Nephron progenitor cell (in vitro differentiated cells): ENCODE measurements at regions not wholly inside any gene's neighbourhood (a gene's known extent, or its start where the extent isn't known, plus 50 kb on each side); places are given as distances from the start of the nearest gene placed in this dataset.
"Not testable (repeated sequence)": the region's sequence is repeated elsewhere in the genome, so short reads cannot be mapped to it uniquely, and the experiment has no call there.

Experiments used
- DNase-seq: peaks from one replicate; pipeline ENCODE4 v3.0.0; 2021
- H3K27ac Mint-ChIP-seq: 2 replicates; pipeline ENCODE4 v1.8.0; 2021; ENCODE audit warnings: mild to moderate bottlenecking, moderate library complexity, mixed read lengths
- H3K27me3 Mint-ChIP-seq: 2 replicates; pipeline ENCODE4 v1.8.0; 2021; ENCODE audit warnings: mild to moderate bottlenecking, low read depth, mixed read lengths; ENCODE audit not compliant: poor library complexity
- H3K36me3 Mint-ChIP-seq: 2 replicates; pipeline ENCODE4 v1.8.0; 2021; ENCODE audit warnings: low read depth, mixed read lengths
- H3K4me1 Mint-ChIP-seq: 2 replicates; pipeline ENCODE4 v1.8.0; 2021; ENCODE audit warnings: mixed read lengths
- H3K4me3 Mint-ChIP-seq: 2 replicates; pipeline ENCODE4 v1.8.0; 2021; ENCODE audit warnings: mild to moderate bottlenecking, moderate library complexity, mixed read lengths
- H3K9me3 Mint-ChIP-seq: 2 replicates; pipeline ENCODE4 v1.8.0; 2021; ENCODE audit warnings: mild to moderate bottlenecking, moderate library complexity, mixed read lengths
- TF ChIP-seq, protein P1 (sequence below): fragments of 200-600 bp; sonication (generic); IDR thresholded peaks from 2 replicates; pipeline ENCODE4 v1.5.0; 2021; ENCODE audit warnings: antibody characterized with exemption

DNA sequence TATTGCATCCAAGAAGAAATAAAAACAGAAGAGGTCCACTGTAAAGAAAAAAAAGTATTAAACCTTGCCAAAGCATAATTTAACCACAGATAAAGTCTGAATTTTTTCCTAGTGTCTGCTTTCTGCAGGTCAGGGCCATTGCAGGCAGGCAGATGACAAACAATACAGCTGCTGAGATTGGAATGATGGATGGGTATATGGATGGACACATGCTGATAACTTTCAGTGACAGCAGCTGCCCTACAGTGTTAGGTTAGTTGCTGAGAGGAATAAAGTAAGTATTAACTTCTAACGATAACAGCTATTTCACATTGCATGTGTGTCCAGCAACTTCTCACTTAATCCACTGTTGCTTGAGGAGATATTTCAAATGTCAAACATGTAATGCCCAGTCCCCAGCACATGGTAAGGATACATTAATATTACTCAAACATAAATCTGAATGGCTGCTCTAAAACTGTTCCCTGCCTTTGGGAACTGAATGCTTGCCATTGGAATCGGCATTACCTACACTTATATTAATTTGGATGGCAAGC is 515.3 kb downstream of the RMST start:
- no peaks in the 10 kb centered on the region for H3K27me3 Mint-ChIP-seq
- H3K9me3 Mint-ChIP-seq, result peaks cover 22% of the 10 kb centered on the region
- no peak overlapping the region for H3K27ac Mint-ChIP-seq
- TF ChIP-seq, protein P1, sequence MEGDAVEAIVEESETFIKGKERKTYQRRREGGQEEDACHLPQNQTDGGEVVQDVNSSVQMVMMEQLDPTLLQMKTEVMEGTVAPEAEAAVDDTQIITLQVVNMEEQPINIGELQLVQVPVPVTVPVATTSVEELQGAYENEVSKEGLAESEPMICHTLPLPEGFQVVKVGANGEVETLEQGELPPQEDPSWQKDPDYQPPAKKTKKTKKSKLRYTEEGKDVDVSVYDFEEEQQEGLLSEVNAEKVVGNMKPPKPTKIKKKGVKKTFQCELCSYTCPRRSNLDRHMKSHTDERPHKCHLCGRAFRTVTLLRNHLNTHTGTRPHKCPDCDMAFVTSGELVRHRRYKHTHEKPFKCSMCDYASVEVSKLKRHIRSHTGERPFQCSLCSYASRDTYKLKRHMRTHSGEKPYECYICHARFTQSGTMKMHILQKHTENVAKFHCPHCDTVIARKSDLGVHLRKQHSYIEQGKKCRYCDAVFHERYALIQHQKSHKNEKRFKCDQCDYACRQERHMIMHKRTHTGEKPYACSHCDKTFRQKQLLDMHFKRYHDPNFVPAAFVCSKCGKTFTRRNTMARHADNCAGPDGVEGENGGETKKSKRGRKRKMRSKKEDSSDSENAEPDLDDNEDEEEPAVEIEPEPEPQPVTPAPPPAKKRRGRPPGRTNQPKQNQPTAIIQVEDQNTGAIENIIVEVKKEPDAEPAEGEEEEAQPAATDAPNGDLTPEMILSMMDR, result no peak
- H3K36me3 Mint-ChIP-seq, result peaks cover 18% of the 10 kb centered on the region
- H3K4me1 Mint-ChIP-seq, result no peaks in the 10 kb centered on the region
- no peak for DNase-seq
- no peak overlapping the region for H3K4me3 Mint-ChIP-seq

DNA sequence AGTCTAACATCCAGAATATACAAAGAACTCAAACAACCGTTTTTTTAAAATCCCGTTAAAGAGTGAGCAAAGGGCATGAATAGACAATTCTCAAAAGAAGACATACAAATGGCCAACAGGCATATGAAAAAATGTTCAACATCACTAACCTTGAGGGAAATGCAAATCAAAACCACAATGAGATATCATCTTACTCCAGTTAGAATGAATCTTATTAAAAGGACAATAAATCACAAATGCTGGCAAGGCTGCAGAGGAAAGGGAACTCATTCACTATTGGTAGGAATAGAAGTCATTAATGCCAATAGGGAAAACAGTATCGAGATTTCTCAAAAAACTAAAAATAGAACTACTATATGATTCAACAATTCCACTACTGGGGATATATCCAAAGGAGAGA is 520.1 kb downstream of the RMST start:
- no peaks in the 10 kb centered on the region for H3K4me1 Mint-ChIP-seq
- TF ChIP-seq, protein P1, result no peak
- H3K36me3 Mint-ChIP-seq, result peaks cover 14% of the 10 kb centered on the region
- H3K27me3 Mint-ChIP-seq, result peaks cover 2% of the 10 kb centered on the region
- no peak for DNase-seq
- peaks cover 16% of the 10 kb centered on the region for H3K9me3 Mint-ChIP-seq
- no peak overlapping the region for H3K4me3 Mint-ChIP-seq
- no peak overlapping the region for H3K27ac Mint-ChIP-seq

DNA sequence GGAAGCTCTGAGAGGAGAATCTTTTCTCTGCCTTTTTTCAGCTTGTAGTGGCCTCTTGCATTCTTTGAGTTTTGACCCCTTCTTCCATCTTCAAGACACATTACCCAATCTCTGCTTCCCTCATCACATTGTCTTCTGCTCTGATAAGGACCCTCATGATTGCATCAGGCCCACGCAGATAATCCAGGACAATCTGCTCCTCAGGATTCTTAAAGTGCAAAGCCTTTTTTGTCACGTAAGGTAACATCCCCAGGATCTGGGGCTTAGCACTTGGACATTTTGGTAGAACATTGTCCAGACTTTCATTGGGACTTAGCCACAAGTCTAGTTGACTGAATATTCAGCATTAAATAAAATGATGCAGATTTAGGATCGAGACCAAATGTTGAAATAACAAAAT is 521.2 kb downstream of the RMST start:
- Mint-ChIP-seq H3K27ac (no peak overlapping the region), H3K36me3 (peaks cover 14% of the 10 kb centered on the region), H3K9me3 (peaks cover 16% of the 10 kb centered on the region), H3K4me1 (no peaks in the 10 kb centered on the region), H3K4me3 (no peak overlapping the region), H3K27me3 (peaks cover 8% of the 10 kb centered on the region)
- DNase-seq, result no peak
- TF ChIP-seq, protein P1, result no peak

DNA sequence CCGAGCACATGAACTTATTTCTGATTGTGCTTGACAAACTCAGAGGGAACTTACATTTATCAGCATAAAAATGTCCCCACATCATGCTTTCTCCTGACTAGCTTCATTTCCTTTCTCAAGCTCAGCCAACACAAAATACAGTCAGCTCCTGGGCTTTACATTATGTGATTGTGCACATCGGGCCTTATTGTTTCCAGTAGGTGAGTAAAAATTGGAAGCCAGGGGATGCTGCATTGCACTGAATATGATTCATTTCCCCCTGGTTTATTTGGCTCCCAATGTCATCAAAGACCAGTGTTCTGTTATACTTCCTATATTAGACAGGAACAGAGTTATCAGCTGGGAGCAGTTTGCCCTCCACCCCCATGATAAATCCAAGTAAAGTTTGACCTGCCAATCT is 521.8 kb downstream of the RMST start:
- peaks cover 9% of the 10 kb centered on the region for H3K27me3 Mint-ChIP-seq
- peaks cover 14% of the 10 kb centered on the region for H3K36me3 Mint-ChIP-seq
- TF ChIP-seq, protein P1, result no peak
- no peaks in the 10 kb centered on the region for H3K4me1 Mint-ChIP-seq
- H3K4me3 Mint-ChIP-seq, result no peak overlapping the region
- H3K27ac Mint-ChIP-seq, result no peak overlapping the region
- peaks cover 16% of the 10 kb centered on the region for H3K9me3 Mint-ChIP-seq
- no peak for DNase-seq

DNA sequence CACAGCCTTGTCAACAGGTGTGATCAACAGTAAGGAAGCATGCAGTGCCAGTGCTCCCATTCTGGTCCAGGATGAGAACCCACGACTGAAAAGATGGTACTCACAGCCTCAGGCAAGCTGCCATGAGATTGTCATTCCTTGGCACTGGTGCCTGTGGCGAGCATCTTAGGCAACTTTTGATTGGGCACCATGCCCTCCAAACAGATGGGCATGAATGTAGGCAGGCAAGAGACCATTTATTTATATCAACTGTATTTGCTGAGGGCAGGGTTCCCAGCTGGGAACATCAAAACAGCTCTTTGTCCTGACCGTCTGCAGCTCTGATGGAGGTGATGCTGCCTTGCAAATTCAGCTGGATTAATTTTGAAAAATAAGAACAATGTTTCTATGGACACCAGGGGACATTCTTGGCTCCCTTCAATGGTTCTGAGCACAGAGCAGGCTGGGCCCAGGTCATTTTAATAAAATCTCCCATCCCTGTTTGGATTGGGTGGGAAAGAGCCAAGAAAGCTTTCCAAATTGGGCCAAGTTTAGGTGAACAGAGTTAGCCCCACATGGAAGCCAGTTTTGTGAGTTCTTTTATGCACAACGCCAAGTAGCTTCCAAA is 522.5 kb downstream of the RMST start:
- Mint-ChIP-seq H3K9me3 (peaks cover 16% of the 10 kb centered on the region), H3K27ac (no peak overlapping the region), H3K4me3 (no peak overlapping the region), H3K27me3 (peaks cover 11% of the 10 kb centered on the region), H3K36me3 (peaks cover 14% of the 10 kb centered on the region), H3K4me1 (no peaks in the 10 kb centered on the region)
- no peak for DNase-seq
- TF ChIP-seq, protein P1, result no peak

DNA sequence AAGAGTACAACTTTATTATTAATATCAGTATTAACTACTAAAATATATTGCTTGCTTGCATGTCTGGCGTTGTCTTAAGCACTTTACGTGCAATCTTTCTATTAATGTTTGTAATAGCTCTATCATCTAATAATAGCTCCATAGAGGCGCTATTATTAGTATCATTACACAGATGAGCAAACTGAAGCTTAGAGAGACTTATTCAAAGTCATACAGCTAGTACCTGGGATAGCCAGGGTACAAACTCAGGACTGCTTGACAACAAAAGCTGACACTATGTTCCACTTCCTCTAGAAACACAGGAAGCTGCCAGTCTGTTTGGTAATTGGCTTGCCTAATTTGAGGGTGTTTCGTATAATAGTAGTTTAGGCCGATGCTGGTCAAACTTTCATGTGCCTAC is 523.2 kb downstream of the RMST start:
- H3K9me3 Mint-ChIP-seq, result peaks cover 23% of the 10 kb centered on the region
- TF ChIP-seq, protein P1, result no peak
- peaks cover 11% of the 10 kb centered on the region for H3K27me3 Mint-ChIP-seq
- peaks cover 14% of the 10 kb centered on the region for H3K36me3 Mint-ChIP-seq
- no peak for DNase-seq
- no peaks in the 10 kb centered on the region for H3K4me1 Mint-ChIP-seq
- no peak overlapping the region for H3K4me3 Mint-ChIP-seq
- no peak overlapping the region for H3K27ac Mint-ChIP-seq

DNA sequence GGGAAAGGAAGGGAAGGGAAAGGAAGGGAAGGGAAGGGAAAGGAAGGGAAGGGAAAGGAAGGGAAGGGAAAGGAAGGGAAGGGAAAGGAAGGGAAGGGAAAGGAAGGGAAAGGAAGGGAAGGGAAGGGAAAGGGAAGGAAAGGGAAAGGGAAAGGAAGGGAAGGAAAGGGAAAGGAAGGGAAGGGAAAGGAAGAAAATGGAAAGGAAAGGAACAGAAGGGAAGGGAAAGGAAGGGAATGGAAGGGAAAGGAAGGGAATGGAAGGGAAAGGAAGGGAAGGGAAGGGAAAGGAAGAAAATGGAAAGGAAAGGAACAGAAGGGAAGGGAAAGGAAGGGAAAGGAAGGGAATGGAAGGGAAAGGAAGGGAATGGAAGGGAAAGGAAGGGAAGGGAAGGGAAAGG is 526.0 kb downstream of the RMST start:
- not testable (repeated sequence) for DNase-seq

More for the DNA sequence above, 526.0 kb downstream of the RMST start:
- H3K27ac Mint-ChIP-seq, H3K36me3 Mint-ChIP-seq, H3K4me3 Mint-ChIP-seq, H3K4me1 Mint-ChIP-seq: not testable (repeated sequence)
- peaks cover 11% of the 10 kb centered on the region for H3K27me3 Mint-ChIP-seq
- peaks cover 30% of the 10 kb centered on the region for H3K9me3 Mint-ChIP-seq
